Heart left ventricle (tissue), 16 donors: ENCODE measurements at regions not wholly inside any gene's neighbourhood (a gene's known extent, or its start where the extent isn't known, plus 50 kb on each side); places are given as distances from the start of the nearest gene placed in this dataset.

Experiments
- ATAC-seq, 4 donors: fragments of 200-7000 bp; cut with Tn5 transposase; one replicate each; pipeline ENCODE4 v1.9.1; 2020 to 2022; ENCODE audit warnings: moderate library complexity in 4 of 4, mild to moderate bottlenecking in 3 of 4, moderate number of reproducible peaks in 1 of 4
- DNase-seq, 5 donors: peaks; one replicate each; pipeline ENCODE4 v3.0.0-alpha.2; 2020
- H3K27ac ChIP-seq, 12 donors: fragments of 200-600 bp; sonication (generic) in 4 of 12; one replicate each; pipeline versions ENCODE4 v1.5.0 to v1.8.0; 2016 to 2022; ENCODE audit warnings: mild to moderate bottlenecking in 2 of 12
- H3K27me3 ChIP-seq, 9 donors: fragments of 200-600 bp; sonication (generic) in 2 of 9; one replicate each; pipeline versions ENCODE4 v1.5.1 to v1.8.0; 2016 to 2022; ENCODE audit warnings: mild to moderate bottlenecking in 3 of 9
- H3K36me3 ChIP-seq, 9 donors: fragments of 200-600 bp; sonication (generic) in 2 of 9; one replicate each; pipeline versions ENCODE4 v1.5.0 to v1.8.0; 2018 to 2022; ENCODE audit warnings: mild to moderate bottlenecking in 2 of 9
- H3K4me1 ChIP-seq, 12 donors: fragments of 200-600 bp; sonication (generic) in 4 of 12; one replicate each; pipeline versions ENCODE4 v1.5.0 to v1.8.0; 2016 to 2022; ENCODE audit warnings: mild to moderate bottlenecking in 3 of 12
- H3K4me3 ChIP-seq, 12 donors: fragments of 200-600 bp; sonication (generic) in 4 of 12; one replicate each; pipeline versions ENCODE4 v1.5.0 to v1.8.0; 2017 to 2022; ENCODE audit warnings: mild to moderate bottlenecking in 9 of 12, moderate library complexity in 4 of 12
- H3K9me3 ChIP-seq, 12 donors: fragments of 200-600 bp; sonication (generic) in 4 of 12; one replicate each; pipeline versions ENCODE4 v1.5.0 to v1.8.0; 2016 to 2022; ENCODE audit warnings: mild to moderate bottlenecking in 1 of 12
- POLR2A ChIP-seq, 2 donors: fragments of 450-650 bp; IDR thresholded peaks; one replicate each; pipeline ENCODE4 v1.6.1; 2017; ENCODE audit warnings: antibody characterized with exemption in 2 of 2, mild to moderate bottlenecking in 2 of 2, moderate library complexity in 2 of 2
- WGBS, 4 donors: extraction: QIAGEN DNeasy Blood & Tissue Kit in 2 of 4; methylation state at CpG; one replicate each; pipeline versions ENCODE4 v1.1.5 to v1.1.7; 2013 to 2018; 5-methylcytosine and 5-hydroxymethylcytosine counted together
- intact Hi-C, 10 donors: fragments of 100-400 bp; cut with DNase I; formaldehyde crosslinking; loops; one replicate each; pipeline versions ENCODE4 v1.11.1 to v1.14.2; 2022
- TF ChIP-seq, protein P1 (sequence below), 12 donors: fragments of 200-600 bp; sonication (generic) in 4 of 12; IDR thresholded peaks; one replicate each; pipeline versions ENCODE4 v1.5.0 to v1.8.0; 2018 to 2022; ENCODE audit warnings: antibody characterized with exemption in 12 of 12, mild to moderate bottlenecking in 5 of 12
- donor health status: ischemic (EF 13 %, LVEDD 7.1; RV severe dilation, severe dysfunction).
- donor health status: healthy with polysubstance abuse.
- donor health status: DM: no; HTN: yes; CAD: no.
- donor health status: DM: no; HTN: no; CAD: no.
- donor health status: ischemic (EF 25% LVEDD 6.9; RV normal size, moderate dysfunction).
- donor health status: ischemic (EF 25% LVEDD 5.7; RV mildly dilated, moderate dysfunction).
- donor health status: healthy.
- donor health status: DM: yes; HTN: yes; CAD: no.
- donor health status: ischemic (EF 35%, LVEDD 5.7; RV mildly dilated, moderate dysfunction).
- donor health status: nonischemic (EF 11% LVEDD 7.7; RV severe dilation, severe dysfunction).
- donor health status: DM: yes; HTN: yes; CAD: no.
- donor health status: PGD.
- donor health status: ischemic (EF 29% LVEDD 5.4; RV normal size, mild dysfunction).
- donor health status: nonischemic (EF 23%, LVEDD 6.1; RV moderate dilation, normal function).

DNA sequence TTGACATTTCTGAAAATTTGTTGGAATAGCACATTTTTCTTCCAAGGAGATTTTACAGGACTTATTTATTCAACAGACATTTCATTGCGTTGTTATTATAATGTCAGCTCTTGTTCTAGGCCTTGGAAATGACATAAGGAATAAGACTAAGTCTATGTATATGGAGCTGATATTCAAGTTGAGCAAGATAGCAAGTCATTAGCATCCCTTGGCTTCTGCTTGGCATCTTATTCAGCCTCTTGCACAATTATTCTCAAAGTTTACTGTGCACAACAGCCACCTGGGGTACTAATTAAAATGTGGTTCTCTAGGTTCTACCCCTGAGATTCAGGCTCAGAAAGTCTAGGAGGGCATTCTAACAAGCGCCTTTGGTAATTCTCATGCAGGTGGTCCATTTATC is 304.8 kb upstream of the DDI1 start:
- no peak overlapping the region for H3K27ac ChIP-seq
- H3K27me3 ChIP-seq = no peaks in the 10 kb centered on the region
- peaks cover 0 to 18% (median 8%) of the 10 kb centered on the region in 12 donors for H3K4me1 ChIP-seq
- ATAC-seq (no peak), DNase-seq (no peak)
- TF ChIP-seq POLR2A (IDR thresholded peaks at IDR 0.05) = no peak
- TF ChIP-seq, protein P1, sequence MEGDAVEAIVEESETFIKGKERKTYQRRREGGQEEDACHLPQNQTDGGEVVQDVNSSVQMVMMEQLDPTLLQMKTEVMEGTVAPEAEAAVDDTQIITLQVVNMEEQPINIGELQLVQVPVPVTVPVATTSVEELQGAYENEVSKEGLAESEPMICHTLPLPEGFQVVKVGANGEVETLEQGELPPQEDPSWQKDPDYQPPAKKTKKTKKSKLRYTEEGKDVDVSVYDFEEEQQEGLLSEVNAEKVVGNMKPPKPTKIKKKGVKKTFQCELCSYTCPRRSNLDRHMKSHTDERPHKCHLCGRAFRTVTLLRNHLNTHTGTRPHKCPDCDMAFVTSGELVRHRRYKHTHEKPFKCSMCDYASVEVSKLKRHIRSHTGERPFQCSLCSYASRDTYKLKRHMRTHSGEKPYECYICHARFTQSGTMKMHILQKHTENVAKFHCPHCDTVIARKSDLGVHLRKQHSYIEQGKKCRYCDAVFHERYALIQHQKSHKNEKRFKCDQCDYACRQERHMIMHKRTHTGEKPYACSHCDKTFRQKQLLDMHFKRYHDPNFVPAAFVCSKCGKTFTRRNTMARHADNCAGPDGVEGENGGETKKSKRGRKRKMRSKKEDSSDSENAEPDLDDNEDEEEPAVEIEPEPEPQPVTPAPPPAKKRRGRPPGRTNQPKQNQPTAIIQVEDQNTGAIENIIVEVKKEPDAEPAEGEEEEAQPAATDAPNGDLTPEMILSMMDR (IDR thresholded peaks at IDR 0.05) = no peak
- no peak overlapping the region for H3K4me3 ChIP-seq
- no peaks in the 10 kb centered on the region for H3K36me3 ChIP-seq
- 46 to 50% (median 49%) methylated on average over 2 of the region's 2 CpGs for WGBS, 4 donors
- intact Hi-C loops = no loop called here
- peaks cover 0 to 5% (median 0%) of the 10 kb centered on the region in 12 donors for H3K9me3 ChIP-seq

DNA sequence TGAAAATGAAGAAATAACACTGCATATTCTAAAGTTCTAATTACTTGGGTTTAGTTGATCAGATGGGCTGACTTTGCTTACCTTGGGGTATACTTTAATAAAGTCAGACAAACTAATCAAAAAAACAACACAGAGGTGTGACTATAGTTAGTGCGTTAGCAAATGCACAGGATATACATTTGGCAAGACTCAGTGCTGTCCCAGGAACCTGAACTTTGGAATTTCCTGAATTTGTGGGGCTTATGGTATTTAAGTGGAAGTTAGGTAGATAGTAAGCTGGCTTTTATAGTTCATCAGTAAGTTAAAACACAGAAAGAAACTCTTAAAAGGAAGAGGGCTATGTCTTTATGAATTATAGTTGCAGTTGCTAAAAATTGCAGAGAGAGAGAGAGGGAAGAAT is 302.6 kb upstream of the DDI1 start:
- WGBS, 4 donors = 58 to 70% (median 66%) methylated on average over 1 of the region's 1 CpG
- no peak for ATAC-seq

DNA sequence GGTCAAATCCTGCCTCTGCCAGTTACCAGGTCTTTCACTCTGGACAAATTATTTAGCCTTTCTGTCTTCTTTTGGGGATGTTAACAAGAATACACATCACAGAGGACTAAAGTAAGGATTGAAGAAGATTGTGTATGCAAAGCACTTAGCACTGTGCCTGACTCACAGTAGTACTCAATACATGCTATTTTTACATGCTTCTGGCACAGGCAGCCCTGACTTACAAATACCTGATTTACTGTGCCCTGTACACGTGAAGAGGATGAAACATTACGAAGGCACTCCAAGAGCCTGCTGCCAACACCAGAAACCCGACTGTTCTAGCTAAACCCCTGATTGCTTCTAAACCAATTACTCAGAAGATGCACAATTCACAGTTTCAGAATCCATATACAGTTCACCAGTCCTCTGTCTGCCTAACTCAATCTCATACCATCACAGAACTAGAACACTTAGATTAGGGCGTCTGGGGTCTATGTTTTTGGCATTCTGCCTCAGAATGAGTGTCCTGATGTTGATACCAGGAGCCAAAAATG is 300.9 kb upstream of the DDI1 start:
- no peak for TF ChIP-seq POLR2A (IDR thresholded peaks at IDR 0.05)
- TF ChIP-seq, protein P1 (IDR thresholded peaks at IDR 0.05) = no peak
- intact Hi-C loops = no loop called here

More for the DNA sequence above, 302.6 kb upstream of the DDI1 start:
- peaks cover 5 to 40% (median 20%) of the 10 kb centered on the region in 12 donors for H3K4me1 ChIP-seq
- H3K27me3 ChIP-seq = no peaks in the 10 kb centered on the region
- H3K4me3 ChIP-seq = no peak overlapping the region
- no peaks in the 10 kb centered on the region for H3K36me3 ChIP-seq
- H3K9me3 ChIP-seq = no peaks in the 10 kb centered on the region
- intact Hi-C loops = no loop called here
- H3K27ac ChIP-seq = peak overlapping the region in 1 of 12 donors; percentile 10
- no peak for DNase-seq
- TF ChIP-seq POLR2A (IDR thresholded peaks at IDR 0.05) = no peak
- TF ChIP-seq, protein P1 (IDR thresholded peaks at IDR 0.05) = no peak

DNA sequence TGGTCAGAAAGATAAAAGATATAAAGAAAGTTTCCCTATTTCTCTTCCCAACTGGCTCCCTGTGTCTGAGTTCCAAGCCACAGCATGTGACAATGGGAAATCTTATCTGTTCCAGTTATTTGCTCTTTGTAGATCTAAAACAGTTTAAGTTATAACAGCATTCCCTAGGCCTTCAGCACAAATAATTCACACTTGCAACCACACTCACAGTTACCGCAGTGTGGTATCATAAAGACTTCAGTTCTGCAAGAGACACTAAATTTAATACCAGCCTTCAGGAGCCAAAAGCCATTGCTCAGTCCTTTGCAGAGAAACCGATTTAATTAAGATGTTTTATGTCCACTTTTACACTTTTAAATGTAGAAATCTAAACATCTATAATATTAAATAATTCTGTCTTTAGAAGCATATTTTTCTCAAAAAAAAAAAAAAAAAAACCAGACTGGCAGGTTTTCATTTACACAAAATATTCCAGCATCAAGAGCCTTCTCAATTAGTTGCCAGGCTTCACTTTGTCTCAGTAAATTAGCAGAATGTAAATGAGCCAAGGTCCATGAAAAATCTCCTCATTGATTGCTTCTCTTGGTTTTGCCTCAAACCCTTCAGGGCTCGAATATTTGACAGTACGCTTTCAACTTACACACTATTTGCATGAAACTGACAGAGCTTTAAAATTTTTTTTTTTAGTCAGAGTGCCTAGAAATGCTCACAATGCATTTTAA is 300.0 kb upstream of the DDI1 start:
- DNase-seq = no peak
- Histone ChIP-seq H3K27ac (peak overlapping the region; percentile 10 to 87 (median 59)), H3K4me3 (no peak overlapping the region), H3K4me1 (peaks cover 5 to 40% (median 21%) of the 10 kb centered on the region in 12 donors), H3K27me3 (no peaks in the 10 kb centered on the region), H3K36me3 (no peaks in the 10 kb centered on the region), H3K9me3 (no peaks in the 10 kb centered on the region)
- 75 to 81% (median 78%) methylated on average over 4 of the region's 4 CpGs for WGBS, 4 donors
- intact Hi-C loops = no loop called here
- TF ChIP-seq, protein P1 (IDR thresholded peaks at IDR 0.05) = no peak
- TF ChIP-seq POLR2A (IDR thresholded peaks at IDR 0.05) = no peak
- no peak for ATAC-seq

More for the DNA sequence above, 300.9 kb upstream of the DDI1 start:
- no peak overlapping the region for H3K4me3 ChIP-seq
- DNase-seq = peak in 1 of 5 donors; percentile 29
- peak overlapping the region in 7 of 12 donors; percentile 10 to 87 (median 39) for H3K27ac ChIP-seq
- WGBS, 4 donors = 42 to 58% (median 45%) methylated on average over 4 of the region's 4 CpGs
- no peaks in the 10 kb centered on the region for H3K9me3 ChIP-seq
- H3K27me3 ChIP-seq = no peaks in the 10 kb centered on the region
- H3K4me1 ChIP-seq = peaks cover 5 to 40% (median 21%) of the 10 kb centered on the region in 12 donors
- no peaks in the 10 kb centered on the region for H3K36me3 ChIP-seq
- ATAC-seq = peak; percentile 21 to 80 (median 47)
